HUES48 (cell line): ENCODE measurements at regions not wholly inside any gene's neighbourhood (a gene's known extent, or its start where the extent isn't known, plus 50 kb on each side); places are given as distances from the start of the nearest gene placed in this dataset.

Experiments used
- H3K27ac ChIP-seq: one replicate; pipeline ENCODE4 v1.7.0; 2013; ENCODE audit warnings: low read depth, low read length, inconsistent platforms
- H3K27me3 ChIP-seq: 2 replicates; pipeline ENCODE4 v1.6.1; 2013; ENCODE audit warnings: mild to moderate bottlenecking, low read length; ENCODE audit not compliant: control insufficient read depth, insufficient read depth
- H3K36me3 ChIP-seq: 2 replicates; pipeline ENCODE4 v1.6.1; 2013; ENCODE audit warnings: low read length; ENCODE audit not compliant: control insufficient read depth, insufficient read depth
- H3K4me1 ChIP-seq: 2 replicates; pipeline ENCODE4 v1.6.1; 2013; ENCODE audit warnings: mild to moderate bottlenecking, low read length; ENCODE audit not compliant: control insufficient read depth, insufficient read depth
- H3K4me3 ChIP-seq: 2 replicates; pipeline ENCODE4 v1.5.1; 2013; ENCODE audit warnings: mild to moderate bottlenecking, low read depth, low read length
- H3K9ac ChIP-seq: 2 replicates; pipeline ENCODE4 v1.6.1; 2013; ENCODE audit warnings: mild to moderate bottlenecking, low read depth, low read length, moderate library complexity
- H3K9me3 ChIP-seq: 2 replicates; pipeline ENCODE4 v1.6.1; 2013; ENCODE audit warnings: low read length; ENCODE audit not compliant: control insufficient read depth, insufficient read depth

- no peak overlapping the region for H3K4me3 ChIP-seq
- H3K36me3 ChIP-seq, result no peaks in the 10 kb centered on the region
- H3K4me1 ChIP-seq, result peaks cover 8% of the 10 kb centered on the region; the same call in 1 of the 2 replicates
- no peaks in the 10 kb centered on the region; the same call in 1 of the 2 replicates for H3K27me3 ChIP-seq
- H3K27ac ChIP-seq, result no peak overlapping the region
- no peaks in the 10 kb centered on the region for H3K9me3 ChIP-seq
- no peak overlapping the region for H3K9ac ChIP-seq
Observed at GRCh38 chr9:129322022-129322621, 144.1 kb upstream of the IER5L start.

- Histone ChIP-seq H3K4me3 (peak overlapping the region; percentile 7; the same call in 1 of the 2 replicates), H3K27ac (no peak overlapping the region), H3K4me1 (peaks cover 8% of the 10 kb centered on the region; the same call in 1 of the 2 replicates), H3K27me3 (no peaks in the 10 kb centered on the region; the same call in 1 of the 2 replicates), H3K36me3 (no peaks in the 10 kb centered on the region), H3K9ac (no peak overlapping the region), H3K9me3 (no peaks in the 10 kb centered on the region)
Observed at GRCh38 chr9:129321286-129322021, 143.4 kb upstream of the IER5L start.

- Histone ChIP-seq H3K36me3 (no peaks in the 10 kb centered on the region), H3K27me3 (no peaks in the 10 kb centered on the region; the same call in 1 of the 2 replicates), H3K4me1 (peaks cover 8% of the 10 kb centered on the region; the same call in 1 of the 2 replicates), H3K4me3 (peak overlapping the region; percentile 7; the same call in 1 of the 2 replicates), H3K27ac (no peak overlapping the region), H3K9me3 (no peaks in the 10 kb centered on the region), H3K9ac (no peak overlapping the region)
Observed at GRCh38 chr9:129320575-129321285, 142.7 kb upstream of the IER5L start.

- Histone ChIP-seq H3K27ac (no peak overlapping the region), H3K9ac (no peak overlapping the region), H3K27me3 (no peaks in the 10 kb centered on the region; the same call in 1 of the 2 replicates), H3K36me3 (no peaks in the 10 kb centered on the region), H3K9me3 (no peaks in the 10 kb centered on the region), H3K4me3 (no peak overlapping the region), H3K4me1 (peaks cover 8% of the 10 kb centered on the region; the same call in 1 of the 2 replicates)
Observed at GRCh38 chr9:129319938-129320481, 141.9 kb upstream of the IER5L start.

GRCh38 chr9:129319076-129319937 lies 141.2 kb upstream of the IER5L start:
- H3K27me3 ChIP-seq, result no peaks in the 10 kb centered on the region; the same call in 1 of the 2 replicates
- H3K4me1 ChIP-seq, result peaks cover 8% of the 10 kb centered on the region; the same call in 1 of the 2 replicates
- H3K9me3 ChIP-seq, result no peaks in the 10 kb centered on the region
- H3K9ac ChIP-seq, result no peak overlapping the region
- H3K4me3 ChIP-seq, result no peak overlapping the region
- no peaks in the 10 kb centered on the region for H3K36me3 ChIP-seq
- no peak overlapping the region for H3K27ac ChIP-seq

- Histone ChIP-seq H3K4me1 (peaks cover 8% of the 10 kb centered on the region; the same call in 1 of the 2 replicates), H3K4me3 (no peak overlapping the region), H3K9ac (no peak overlapping the region), H3K9me3 (no peaks in the 10 kb centered on the region), H3K36me3 (no peaks in the 10 kb centered on the region), H3K27ac (no peak overlapping the region), H3K27me3 (no peaks in the 10 kb centered on the region; the same call in 1 of the 2 replicates)
Observed at GRCh38 chr9:129318121-129319075, 140.3 kb upstream of the IER5L start.

GRCh38 chr9:129317179-129318011 lies 139.3 kb upstream of the IER5L start:
- Histone ChIP-seq H3K9ac (no peak overlapping the region), H3K27me3 (no peaks in the 10 kb centered on the region; the same call in 1 of the 2 replicates), H3K4me3 (no peak overlapping the region), H3K36me3 (no peaks in the 10 kb centered on the region), H3K9me3 (no peaks in the 10 kb centered on the region), H3K4me1 (peaks cover 8% of the 10 kb centered on the region; the same call in 1 of the 2 replicates), H3K27ac (no peak overlapping the region)

GRCh38 chr9:129316281-129317030 lies 138.4 kb upstream of the IER5L start:
- Histone ChIP-seq H3K4me3 (no peak overlapping the region), H3K36me3 (no peaks in the 10 kb centered on the region), H3K4me1 (peaks cover 7% of the 10 kb centered on the region; the same call in 1 of the 2 replicates), H3K9me3 (no peaks in the 10 kb centered on the region), H3K27ac (no peak overlapping the region), H3K9ac (no peak overlapping the region), H3K27me3 (no peaks in the 10 kb centered on the region; the same call in 1 of the 2 replicates)
